ENCODE measurements at regions not wholly inside any gene's neighbourhood (a gene's known extent, or its start where the extent isn't known, plus 50 kb on each side); places are given as distances from the start of the nearest gene placed in this dataset.
"Not testable (repeated sequence)": the region's sequence is repeated elsewhere in the genome, so short reads cannot be mapped to it uniquely, and the experiment has no call there.

DNA sequence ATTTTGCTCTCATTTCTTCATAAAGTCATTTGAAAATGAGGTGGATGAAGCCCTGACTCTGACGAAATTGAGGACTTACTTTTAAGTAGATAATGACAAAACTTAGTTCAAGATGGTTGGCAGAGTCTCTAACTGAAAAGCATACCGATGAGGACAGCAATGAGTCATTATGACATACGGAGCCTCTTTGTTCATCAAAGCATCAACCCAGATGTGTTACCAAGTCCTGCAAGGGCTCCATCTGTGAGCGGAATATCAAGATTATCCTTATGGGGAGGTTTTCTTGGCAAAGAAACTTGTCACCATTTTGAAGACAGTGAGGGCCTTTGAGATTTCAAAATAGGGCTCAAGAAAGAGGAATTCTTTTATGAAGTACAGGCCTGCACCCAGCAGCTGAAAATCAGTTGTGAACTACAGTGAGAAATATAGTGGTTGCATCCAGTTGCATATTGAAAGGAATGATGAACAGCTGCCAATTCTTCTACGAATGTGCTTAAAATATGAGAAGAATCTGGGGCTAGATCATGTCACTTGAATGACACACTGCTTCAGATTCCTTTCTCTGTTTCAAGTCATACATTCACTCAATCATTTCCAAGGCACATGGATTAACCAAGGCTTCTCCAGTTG lies 86.6 kb upstream of the SLC24A2 start:
- H3K36me3 ChIP-seq (ENCODE audit: insufficient read depth, low read length) = no peaks in the 10 kb centered on the region
- H3K4me3 ChIP-seq (ENCODE audit: low read length) = no peak overlapping the region
- H3K9ac ChIP-seq (ENCODE audit: low read depth, low read length) = no peak overlapping the region
- no peak overlapping the region for H3K27ac ChIP-seq (ENCODE audit: low read depth, low read length)
- H3K27me3 ChIP-seq (ENCODE audit: insufficient read depth, low read length) = no peaks in the 10 kb centered on the region
- H3K9me3 ChIP-seq (ENCODE audit: insufficient read depth, low read depth, low read length) = peaks cover 10% of the 10 kb centered on the region; the same call in 1 of the 2 replicates
- no peaks in the 10 kb centered on the region for H3K4me1 ChIP-seq (ENCODE audit: insufficient read depth, low read length)
- WGBS = 92% methylated on average over 5 of the region's 5 CpGs

DNA sequence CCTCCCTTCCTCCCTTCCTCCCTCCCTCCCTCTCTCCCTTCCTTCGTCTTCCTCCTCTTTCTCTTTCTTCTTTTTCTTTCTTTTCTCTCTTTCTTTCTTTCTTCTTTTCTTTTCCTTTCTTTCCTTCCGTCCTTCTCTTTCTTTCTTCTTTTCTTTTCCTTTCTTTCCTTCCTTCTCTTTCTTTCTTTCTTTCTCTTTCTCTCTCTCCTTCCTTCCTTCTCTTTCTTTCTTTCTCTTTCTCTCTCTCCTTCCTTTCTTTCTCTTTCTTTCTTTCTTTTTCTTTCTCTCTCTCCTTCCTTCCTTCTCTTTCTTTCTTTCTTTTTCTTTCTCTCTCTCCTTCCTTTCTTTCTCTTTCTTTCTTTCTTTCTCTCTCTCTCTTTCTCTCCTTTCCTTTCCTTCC lies 84.4 kb upstream of the SLC24A2 start:
- not testable (repeated sequence) for H3K4me3 ChIP-seq (ENCODE audit: low read length); H3K9ac ChIP-seq (ENCODE audit: low read depth, low read length); H3K27me3 ChIP-seq (ENCODE audit: insufficient read depth, low read length); H3K36me3 ChIP-seq (ENCODE audit: insufficient read depth, low read length); H3K4me1 ChIP-seq (ENCODE audit: insufficient read depth, low read length); H3K27ac ChIP-seq (ENCODE audit: low read depth, low read length); H3K9me3 ChIP-seq (ENCODE audit: insufficient read depth, low read depth, low read length)
- 90% methylated on average over 2 of the region's 2 CpGs for WGBS

DNA sequence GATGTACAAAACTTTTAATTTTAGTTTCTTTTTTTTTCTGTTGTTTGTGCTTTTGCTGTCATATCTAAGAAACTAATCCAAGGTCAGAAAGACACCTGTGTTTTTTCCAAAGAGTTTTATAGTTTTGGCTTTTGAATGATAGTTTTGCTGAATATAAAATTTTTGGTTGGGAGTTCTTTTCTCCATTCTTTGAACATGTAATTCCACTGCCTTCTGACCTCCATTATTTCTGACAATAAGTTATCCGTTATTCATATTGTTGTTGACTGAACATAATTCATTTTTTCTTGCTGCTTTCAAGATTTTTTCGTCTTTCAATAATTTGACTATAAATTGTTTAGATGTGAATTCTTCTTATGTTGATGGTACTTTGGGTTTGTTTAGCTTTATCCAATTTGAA lies 82.2 kb upstream of the SLC24A2 start:
- no peak overlapping the region for H3K27ac ChIP-seq (ENCODE audit: low read depth, low read length)

DNA sequence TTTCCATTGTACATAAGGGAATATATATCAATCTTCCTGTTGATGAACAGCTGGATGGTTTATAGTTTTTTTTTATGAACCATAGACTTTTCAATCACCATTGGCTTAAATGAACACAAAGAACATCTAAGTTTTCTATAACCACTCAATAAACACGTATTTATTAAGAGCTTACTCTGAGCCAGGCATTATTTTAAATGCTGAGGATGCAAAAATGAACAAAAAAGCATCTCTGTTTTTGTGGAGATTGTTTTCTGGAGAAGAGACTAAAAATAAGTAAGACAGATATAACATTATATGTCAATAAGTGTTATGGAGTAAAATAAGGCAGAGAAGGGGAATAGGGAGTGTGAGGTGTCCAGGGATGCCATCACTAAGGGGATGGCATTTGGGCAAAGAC lies 52.1 kb upstream of the SLC24A2 start:
- no peaks in the 10 kb centered on the region for H3K9me3 ChIP-seq (ENCODE audit: insufficient read depth, low read depth, low read length)
- H3K9ac ChIP-seq (ENCODE audit: low read depth, low read length) = no peak overlapping the region
- no peaks in the 10 kb centered on the region for H3K36me3 ChIP-seq (ENCODE audit: insufficient read depth, low read length)
- no peaks in the 10 kb centered on the region for H3K27me3 ChIP-seq (ENCODE audit: insufficient read depth, low read length)
- 100% methylated on average over 1 of the region's 1 CpG for WGBS
- no peak overlapping the region for H3K4me3 ChIP-seq (ENCODE audit: low read length)
- no peaks in the 10 kb centered on the region for H3K4me1 ChIP-seq (ENCODE audit: insufficient read depth, low read length)
- H3K27ac ChIP-seq (ENCODE audit: low read depth, low read length) = no peak overlapping the region

More for the DNA sequence above, 82.2 kb upstream of the SLC24A2 start:
- Histone ChIP-seq H3K27me3 (ENCODE audit: insufficient read depth, low read length) (no peaks in the 10 kb centered on the region), H3K4me1 (ENCODE audit: insufficient read depth, low read length) (no peaks in the 10 kb centered on the region), H3K9me3 (ENCODE audit: insufficient read depth, low read depth, low read length) (peaks cover 10% of the 10 kb centered on the region; the same call in 1 of the 2 replicates), H3K9ac (ENCODE audit: low read depth, low read length) (no peak overlapping the region), H3K36me3 (ENCODE audit: insufficient read depth, low read length) (no peaks in the 10 kb centered on the region), H3K4me3 (ENCODE audit: low read length) (no peak overlapping the region)
- WGBS = 100% methylated on average over 2 of the region's 2 CpGs
